Gastroesophageal sphincter (tissue), 3 donors: ENCODE measurements at regions not wholly inside any gene's neighbourhood (a gene's known extent, or its start where the extent isn't known, plus 50 kb on each side); places are given as distances from the start of the nearest gene placed in this dataset.

Source experiments
- CTCF ChIP-seq, 4 experiments: fragments of 200-600 bp in 2 of 4; fragments of 450-650 bp in 2 of 4; sonication (generic) in 1 of 4; IDR thresholded peaks; one replicate each; pipeline ENCODE4 v1.5.1; 2017 to 2019; ENCODE audit warnings: antibody characterized with exemption in 4 of 4, mild to moderate bottlenecking in 2 of 4, moderate library complexity in 2 of 4
- EP300 ChIP-seq: sonication (generic); formaldehyde crosslinking; IDR thresholded peaks from one replicate; pipeline ENCODE4 v1.6.1; 2017; ENCODE audit warnings: antibody characterized with exemption, mild to moderate bottlenecking
- POLR2A ChIP-seq, 2 donors: fragments of 450-650 bp; IDR thresholded peaks; one replicate each; pipeline ENCODE4 v1.6.1; 2017; ENCODE audit warnings: antibody characterized with exemption in 2 of 2, mild to moderate bottlenecking in 2 of 2, moderate library complexity in 1 of 2

GRCh38 chr16:9186061-9186460, 94.6 kb downstream of the HAPSTR1 start:
- TF ChIP-seq CTCF (IDR thresholded peaks at IDR 0.05) = no peak
- TF ChIP-seq POLR2A (IDR thresholded peaks at IDR 0.05) = no peak
- no peak for TF ChIP-seq EP300
